ENCODE measurements at regions not wholly inside any gene's neighbourhood (a gene's known extent, or its start where the extent isn't known, plus 50 kb on each side); places are given as distances from the start of the nearest gene placed in this dataset.

GRCh38 chr7:63205136-63205535, 793.5 kb upstream of the ZNF722 start:
- TF ChIP-seq, protein P1, sequence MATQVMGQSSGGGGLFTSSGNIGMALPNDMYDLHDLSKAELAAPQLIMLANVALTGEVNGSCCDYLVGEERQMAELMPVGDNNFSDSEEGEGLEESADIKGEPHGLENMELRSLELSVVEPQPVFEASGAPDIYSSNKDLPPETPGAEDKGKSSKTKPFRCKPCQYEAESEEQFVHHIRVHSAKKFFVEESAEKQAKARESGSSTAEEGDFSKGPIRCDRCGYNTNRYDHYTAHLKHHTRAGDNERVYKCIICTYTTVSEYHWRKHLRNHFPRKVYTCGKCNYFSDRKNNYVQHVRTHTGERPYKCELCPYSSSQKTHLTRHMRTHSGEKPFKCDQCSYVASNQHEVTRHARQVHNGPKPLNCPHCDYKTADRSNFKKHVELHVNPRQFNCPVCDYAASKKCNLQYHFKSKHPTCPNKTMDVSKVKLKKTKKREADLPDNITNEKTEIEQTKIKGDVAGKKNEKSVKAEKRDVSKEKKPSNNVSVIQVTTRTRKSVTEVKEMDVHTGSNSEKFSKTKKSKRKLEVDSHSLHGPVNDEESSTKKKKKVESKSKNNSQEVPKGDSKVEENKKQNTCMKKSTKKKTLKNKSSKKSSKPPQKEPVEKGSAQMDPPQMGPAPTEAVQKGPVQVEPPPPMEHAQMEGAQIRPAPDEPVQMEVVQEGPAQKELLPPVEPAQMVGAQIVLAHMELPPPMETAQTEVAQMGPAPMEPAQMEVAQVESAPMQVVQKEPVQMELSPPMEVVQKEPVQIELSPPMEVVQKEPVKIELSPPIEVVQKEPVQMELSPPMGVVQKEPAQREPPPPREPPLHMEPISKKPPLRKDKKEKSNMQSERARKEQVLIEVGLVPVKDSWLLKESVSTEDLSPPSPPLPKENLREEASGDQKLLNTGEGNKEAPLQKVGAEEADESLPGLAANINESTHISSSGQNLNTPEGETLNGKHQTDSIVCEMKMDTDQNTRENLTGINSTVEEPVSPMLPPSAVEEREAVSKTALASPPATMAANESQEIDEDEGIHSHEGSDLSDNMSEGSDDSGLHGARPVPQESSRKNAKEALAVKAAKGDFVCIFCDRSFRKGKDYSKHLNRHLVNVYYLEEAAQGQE (IDR thresholded peaks at IDR 0.05; ENCODE audit: unreplicated experiment): no peak
- TF ChIP-seq, protein P2, sequence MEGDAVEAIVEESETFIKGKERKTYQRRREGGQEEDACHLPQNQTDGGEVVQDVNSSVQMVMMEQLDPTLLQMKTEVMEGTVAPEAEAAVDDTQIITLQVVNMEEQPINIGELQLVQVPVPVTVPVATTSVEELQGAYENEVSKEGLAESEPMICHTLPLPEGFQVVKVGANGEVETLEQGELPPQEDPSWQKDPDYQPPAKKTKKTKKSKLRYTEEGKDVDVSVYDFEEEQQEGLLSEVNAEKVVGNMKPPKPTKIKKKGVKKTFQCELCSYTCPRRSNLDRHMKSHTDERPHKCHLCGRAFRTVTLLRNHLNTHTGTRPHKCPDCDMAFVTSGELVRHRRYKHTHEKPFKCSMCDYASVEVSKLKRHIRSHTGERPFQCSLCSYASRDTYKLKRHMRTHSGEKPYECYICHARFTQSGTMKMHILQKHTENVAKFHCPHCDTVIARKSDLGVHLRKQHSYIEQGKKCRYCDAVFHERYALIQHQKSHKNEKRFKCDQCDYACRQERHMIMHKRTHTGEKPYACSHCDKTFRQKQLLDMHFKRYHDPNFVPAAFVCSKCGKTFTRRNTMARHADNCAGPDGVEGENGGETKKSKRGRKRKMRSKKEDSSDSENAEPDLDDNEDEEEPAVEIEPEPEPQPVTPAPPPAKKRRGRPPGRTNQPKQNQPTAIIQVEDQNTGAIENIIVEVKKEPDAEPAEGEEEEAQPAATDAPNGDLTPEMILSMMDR (conservative IDR thresholded peaks at IDR 0.05; ENCODE audit: low read depth in 2 of 2): no peak
- TF ChIP-seq CREB1 (CRISPR knock-in tag; IDR thresholded peaks at IDR 0.05; ENCODE audit: low read depth) (no peak), STAT1 (IDR thresholded peaks at IDR 0.05; ENCODE audit: unreplicated experiment) (no peak), POLR2AphosphoS5 (IDR thresholded peaks at IDR 0.05; ENCODE audit: low read depth) (no peak), ZNF114 (CRISPR knock-in tag; IDR thresholded peaks at IDR 0.05) (no peak)
